HepG2 (cell line): ENCODE measurements at regions not wholly inside any gene's neighbourhood (a gene's known extent, or its start where the extent isn't known, plus 50 kb on each side); places are given as distances from the start of the nearest gene placed in this dataset.

Experiments
- CREM ChIP-seq, 2 experiments: sonication (generic) in 1 of 2; formaldehyde crosslinking in 1 of 2; IDR thresholded peaks; 2 replicates each; pipeline versions ENCODE4 v1.4.0 to v1.6.1; 2016 to 2020; ENCODE audit warnings: antibody characterized with exemption in 1 of 2, mild to moderate bottlenecking in 1 of 2, missing genetic modification reagents in 1 of 2
- EEA1 ChIP-seq: sonication (generic); formaldehyde crosslinking; IDR thresholded peaks from 2 replicates; pipeline ENCODE4 v1.5.1; 2020; ENCODE audit warnings: mild to moderate bottlenecking, missing genetic modification reagents, borderline replicate concordance
- EED ChIP-seq: sonication (generic); formaldehyde crosslinking; IDR thresholded peaks from 2 replicates; pipeline ENCODE4 v1.5.0; 2020; ENCODE audit warnings: mild to moderate bottlenecking, missing genetic modification reagents
- ELF1 ChIP-seq: sonication (generic); formaldehyde crosslinking; IDR thresholded peaks from 2 replicates; pipeline ENCODE4 v1.4.0; 2020; ENCODE audit warnings: missing genetic modification reagents
- HCFC1 ChIP-seq: fragments of 150-350 bp; IDR thresholded peaks from 2 replicates; pipeline ENCODE4 v1.6.1; 2014; ENCODE audit warnings: low read depth, low read length
- HDAC1 ChIP-seq: sonication (generic); formaldehyde crosslinking; IDR thresholded peaks from 2 replicates; pipeline ENCODE4 v1.5.1; 2020; ENCODE audit warnings: mild to moderate bottlenecking, missing genetic modification reagents
- MED8 ChIP-seq: sonication (generic); formaldehyde crosslinking; IDR thresholded peaks from 2 replicates; pipeline ENCODE4 v1.8.1; 2023; ENCODE audit warnings: mild to moderate bottlenecking, missing genetic modification reagents; ENCODE audit not compliant: insufficient replicate concordance
- MZF1 ChIP-seq: sonication (generic); formaldehyde crosslinking; IDR thresholded peaks from 2 replicates; pipeline ENCODE4 v1.8.1; 2023; ENCODE audit warnings: mild to moderate bottlenecking, missing genetic modification reagents, borderline replicate concordance
- NFIB ChIP-seq: sonication (generic); formaldehyde crosslinking; IDR thresholded peaks from 2 replicates; pipeline ENCODE4 v1.9.0; 2021; ENCODE audit warnings: missing genetic modification reagents, mild to moderate bottlenecking, borderline replicate concordance
- NR2F6 ChIP-seq, 2 experiments: IDR thresholded peaks; 2 replicates each; pipeline ENCODE4 v1.6.1; 2016; ENCODE audit warnings: antibody characterized with exemption in 1 of 2, mild to moderate bottlenecking in 1 of 2
- SMAD9 ChIP-seq: sonication (generic); formaldehyde crosslinking; IDR thresholded peaks from 2 replicates; pipeline ENCODE4 v1.5.1; 2020; ENCODE audit warnings: mild to moderate bottlenecking, missing genetic modification reagents
- TSC22D2 ChIP-seq: sonication (generic); formaldehyde crosslinking; IDR thresholded peaks from 2 replicates; pipeline ENCODE4 v1.5.1; 2020; ENCODE audit warnings: missing genetic modification reagents, mild to moderate bottlenecking, borderline replicate concordance
- ZFP82 ChIP-seq: sonication (generic); formaldehyde crosslinking; IDR thresholded peaks from 2 replicates; pipeline ENCODE4 v1.5.1; 2020; ENCODE audit warnings: mild to moderate bottlenecking, missing genetic modification reagents, borderline replicate concordance
- ZNF124 ChIP-seq: sonication (generic); formaldehyde crosslinking; IDR thresholded peaks from 2 replicates; pipeline ENCODE4 v1.4.0; 2020; ENCODE audit warnings: missing genetic modification reagents
- ZNF670 ChIP-seq: sonication (generic); formaldehyde crosslinking; IDR thresholded peaks from 2 replicates; pipeline ENCODE4 v1.8.0; 2022; ENCODE audit warnings: mild to moderate bottlenecking, missing genetic modification reagents, borderline replicate concordance
- ZNF816 ChIP-seq: sonication (generic); formaldehyde crosslinking; IDR thresholded peaks from 2 replicates; pipeline ENCODE4 v1.8.0; 2022; ENCODE audit warnings: missing genetic modification reagents, mild to moderate bottlenecking, borderline replicate concordance
- TF ChIP-seq, protein P1 (sequence below): sonication (generic); formaldehyde crosslinking; IDR thresholded peaks from 2 replicates; pipeline ENCODE4 v1.8.1; 2022; ENCODE audit warnings: low read depth, mild to moderate bottlenecking, missing genetic modification reagents
- TF ChIP-seq, protein P2 (sequence below): sonication (generic); formaldehyde crosslinking; IDR thresholded peaks from 2 replicates; pipeline ENCODE4 v1.8.1; 2023; ENCODE audit warnings: mild to moderate bottlenecking, missing genetic modification reagents

DNA sequence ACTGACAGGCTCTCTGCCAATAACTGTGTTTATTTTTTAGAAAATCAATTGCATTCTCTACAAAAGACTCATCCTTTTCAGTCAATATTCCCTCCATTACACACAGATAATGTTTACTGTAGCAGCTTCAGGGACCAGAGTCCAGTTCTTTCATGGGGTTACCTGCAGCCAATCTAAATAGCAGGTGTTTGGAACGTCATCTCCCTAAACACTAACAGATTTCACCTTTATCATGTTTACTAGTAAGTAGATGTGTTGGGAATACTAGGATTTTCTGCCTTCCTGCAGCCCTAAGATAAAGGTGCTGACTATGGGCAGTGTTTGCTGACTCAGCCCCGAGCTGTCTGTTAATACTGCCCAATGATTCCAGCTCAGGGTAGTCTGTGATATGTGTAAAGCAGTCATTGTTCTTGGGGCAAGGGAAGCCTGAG is 447.0 kb downstream of the KIF4B start (continued):
- TF ChIP-seq NFIB (CRISPR knock-in tag), result no peak
- no peak for TF ChIP-seq ZNF124 (CRISPR knock-in tag)
- no peak for TF ChIP-seq SMAD9 (CRISPR knock-in tag)
- TF ChIP-seq ZFP82 (CRISPR knock-in tag), result no peak
- TF ChIP-seq ELF1 (CRISPR knock-in tag), result 0 out of 2 replicates have a peak, but pooled peaks have one; percentile 25
- TF ChIP-seq, protein P1, sequence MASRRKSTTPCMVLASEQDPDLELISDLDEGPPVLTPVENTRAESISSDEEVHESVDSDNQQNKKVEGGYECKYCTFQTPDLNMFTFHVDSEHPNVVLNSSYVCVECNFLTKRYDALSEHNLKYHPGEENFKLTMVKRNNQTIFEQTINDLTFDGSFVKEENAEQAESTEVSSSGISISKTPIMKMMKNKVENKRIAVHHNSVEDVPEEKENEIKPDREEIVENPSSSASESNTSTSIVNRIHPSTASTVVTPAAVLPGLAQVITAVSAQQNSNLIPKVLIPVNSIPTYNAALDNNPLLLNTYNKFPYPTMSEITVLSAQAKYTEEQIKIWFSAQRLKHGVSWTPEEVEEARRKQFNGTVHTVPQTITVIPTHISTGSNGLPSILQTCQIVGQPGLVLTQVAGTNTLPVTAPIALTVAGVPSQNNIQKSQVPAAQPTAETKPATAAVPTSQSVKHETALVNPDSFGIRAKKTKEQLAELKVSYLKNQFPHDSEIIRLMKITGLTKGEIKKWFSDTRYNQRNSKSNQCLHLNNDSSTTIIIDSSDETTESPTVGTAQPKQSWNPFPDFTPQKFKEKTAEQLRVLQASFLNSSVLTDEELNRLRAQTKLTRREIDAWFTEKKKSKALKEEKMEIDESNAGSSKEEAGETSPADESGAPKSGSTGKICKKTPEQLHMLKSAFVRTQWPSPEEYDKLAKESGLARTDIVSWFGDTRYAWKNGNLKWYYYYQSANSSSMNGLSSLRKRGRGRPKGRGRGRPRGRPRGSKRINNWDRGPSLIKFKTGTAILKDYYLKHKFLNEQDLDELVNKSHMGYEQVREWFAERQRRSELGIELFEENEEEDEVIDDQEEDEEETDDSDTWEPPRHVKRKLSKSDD (CRISPR knock-in tag), result no peak
- TF ChIP-seq HCFC1, result no peak
- TF ChIP-seq MED8 (CRISPR knock-in tag), result no peak
- peak; percentile 66; the same call in 1 of the 2 replicates for TF ChIP-seq NR2F6 (IDR thresholded peaks at IDR 0.05)
- 0 out of 2 replicates have a peak, but pooled peaks have one; percentile 41 for TF ChIP-seq NR2F6 (CRISPR knock-in tag; IDR thresholded peaks at IDR 0.05)
- TF ChIP-seq, protein P2, sequence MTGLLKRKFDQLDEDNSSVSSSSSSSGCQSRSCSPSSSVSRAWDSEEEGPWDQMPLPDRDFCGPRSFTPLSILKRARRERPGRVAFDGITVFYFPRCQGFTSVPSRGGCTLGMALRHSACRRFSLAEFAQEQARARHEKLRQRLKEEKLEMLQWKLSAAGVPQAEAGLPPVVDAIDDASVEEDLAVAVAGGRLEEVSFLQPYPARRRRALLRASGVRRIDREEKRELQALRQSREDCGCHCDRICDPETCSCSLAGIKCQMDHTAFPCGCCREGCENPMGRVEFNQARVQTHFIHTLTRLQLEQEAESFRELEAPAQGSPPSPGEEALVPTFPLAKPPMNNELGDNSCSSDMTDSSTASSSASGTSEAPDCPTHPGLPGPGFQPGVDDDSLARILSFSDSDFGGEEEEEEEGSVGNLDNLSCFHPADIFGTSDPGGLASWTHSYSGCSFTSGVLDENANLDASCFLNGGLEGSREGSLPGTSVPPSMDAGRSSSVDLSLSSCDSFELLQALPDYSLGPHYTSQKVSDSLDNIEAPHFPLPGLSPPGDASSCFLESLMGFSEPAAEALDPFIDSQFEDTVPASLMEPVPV, result no peak
- peak; percentile 77; the same call in 1 of the 2 replicates for TF ChIP-seq ZNF816 (CRISPR knock-in tag)
- TF ChIP-seq HDAC1, result peak; percentile 90
- peak; percentile 89 for TF ChIP-seq CREM (IDR thresholded peaks at IDR 0.05)
- TF ChIP-seq CREM (CRISPR knock-in tag; IDR thresholded peaks at IDR 0.05), result no peak
- no peak for TF ChIP-seq TSC22D2 (CRISPR knock-in tag)
- no peak for TF ChIP-seq EED (CRISPR knock-in tag)
- no peak for TF ChIP-seq EEA1 (CRISPR knock-in tag)
- peak; percentile 79; the same call in 1 of the 2 replicates for TF ChIP-seq ZNF670 (CRISPR knock-in tag)
- TF ChIP-seq MZF1, result no peak
